K562 (cell line): ENCODE measurements at regions not wholly inside any gene's neighbourhood (a gene's known extent, or its start where the extent isn't known, plus 50 kb on each side); places are given as distances from the start of the nearest gene placed in this dataset.

Experiments
- ATAC-seq: fragments of 200-7000 bp; cut with Tn5 transposase; 3 replicates; pipeline ENCODE4 v1.9.1; 2020; ENCODE audit warnings: moderate library complexity
- BruUV-seq: library from RNA; stranded (reverse); fragments of 400-500 nt; replicated peaks from 2 replicates; lab custom pipeline; 2021; lab: Mats Ljungman, UMichigan
- CTCF ChIA-PET: fragments of 300-600 bp; formaldehyde crosslinking; extraction: SDS; loops from one replicate; lab custom pipeline; 2021; ENCODE audit warnings: low intra/inter-chr PET ratio; lab: Yijun Ruan, JAX
- POLR2A ChIA-PET: fragments of 300-600, 350-650 bp; sonication (Branson Sonifier 250); formaldehyde crosslinking; extraction: SDS; loops from one replicate; lab custom pipeline; 2021; ENCODE audit warnings: antibody characterized with exemption, inconsistent platforms; lab: Yijun Ruan, JAX
- DNase-seq, 4 experiments: peaks; one replicate each; pipeline versions ENCODE4 v3.0.0 to v3.0.0-alpha.2; 2011 to 2018; ENCODE audit warnings: low spot score in 3 of 4, mixed read lengths in 3 of 4; ENCODE audit errors: extremely low read depth in 1 of 4
- FAIRE-seq: peaks from 2 replicates; lab custom pipeline; 2011; peaks lifted over from hg19 to GRCh38; lab: Jason Lieb, UNC
- H2AFZ ChIP-seq: 2 replicates; pipeline ENCODE4 v1.6.0; 2011; ENCODE audit warnings: low read depth, low read length, control low read depth, inconsistent platforms
- H3K27ac ChIP-seq: fragments of 200-600 bp; 3 replicates; pipeline ENCODE4 v1.8.0; 2011; ENCODE audit warnings: low read depth, mild to moderate bottlenecking, control low read depth, inconsistent platforms, low read length, moderate library complexity, mixed read lengths; ENCODE audit errors: extremely low read depth
- H3K27me3 ChIP-seq, 2 experiments: fragments of 300-600 bp in 1 of 2; 2 replicates in 1 of 2; 3 replicates in 1 of 2; pipeline versions ENCODE4 v1.6.0 to v1.8.0; 2011; ENCODE audit warnings: inconsistent platforms in 2 of 2, low read length in 2 of 2, mild to moderate bottlenecking in 1 of 2, mixed read lengths in 1 of 2, moderate library complexity in 1 of 2; ENCODE audit not compliant: control insufficient read depth in 2 of 2, insufficient read depth in 2 of 2
- H3K36me3 ChIP-seq: fragments of 300-600 bp; 3 replicates; pipeline ENCODE4 v1.8.0; 2011; ENCODE audit warnings: mild to moderate bottlenecking, low read length, inconsistent platforms; ENCODE audit not compliant: control insufficient read depth, insufficient read depth
- H3K4me1 ChIP-seq, 2 experiments: fragments of 200-600 bp in 1 of 2; replicated peaks in 1 of 2; 2 replicates in 1 of 2; 3 replicates in 1 of 2; pipeline versions ENCODE4 v1.5.1 to v1.8.0; 2011; ENCODE audit warnings: inconsistent platforms in 2 of 2, low read length in 2 of 2, mild to moderate bottlenecking in 1 of 2, mixed read lengths in 1 of 2, moderate library complexity in 1 of 2; ENCODE audit not compliant: control insufficient read depth in 2 of 2, insufficient read depth in 2 of 2
- H3K4me2 ChIP-seq: 2 replicates; pipeline ENCODE4 v1.6.1; 2011; ENCODE audit warnings: low read length, control low read depth, inconsistent platforms, mixed read lengths; ENCODE audit not compliant: insufficient read depth
- H3K4me3 ChIP-seq: fragments of 200-600 bp; sonication (generic), shearing (Covaris generic); 2 replicates; pipeline ENCODE4 v1.5.1; 2016; ENCODE audit warnings: control low read depth, inconsistent platforms
- H3K79me2 ChIP-seq: fragments of 200-600 bp; 3 replicates; pipeline ENCODE4 v1.8.0; 2011; ENCODE audit warnings: low read length, inconsistent platforms; ENCODE audit not compliant: control insufficient read depth, insufficient read depth
- H3K9ac ChIP-seq, 2 experiments: 2 replicates each; pipeline versions ENCODE4 v1.6.0 to v1.6.1; 2011; ENCODE audit warnings: low read depth in 2 of 2, low read length in 2 of 2, control low read depth in 1 of 2, inconsistent platforms in 1 of 2, mild to moderate bottlenecking in 1 of 2, mixed read lengths in 1 of 2; ENCODE audit not compliant: insufficient read depth in 1 of 2
- H3K9me1 ChIP-seq: one replicate; pipeline ENCODE4 v1.6.0; 2011; ENCODE audit warnings: inconsistent platforms, mild to moderate bottlenecking, low read length, moderate library complexity; ENCODE audit not compliant: control insufficient read depth, insufficient read depth
- H3K9me3 ChIP-seq: replicated peaks from 2 replicates; pipeline ENCODE4 v1.5.1; 2011; ENCODE audit warnings: low read depth, low read length, inconsistent platforms; ENCODE audit not compliant: control insufficient read depth, insufficient read depth
- H4K20me1 ChIP-seq: replicated peaks from 2 replicates; pipeline ENCODE4 v1.6.1; 2011; ENCODE audit warnings: low read length, inconsistent platforms, mixed read lengths; ENCODE audit not compliant: control insufficient read depth, insufficient read depth
- CTCF ChIP-seq, 3 experiments: IDR thresholded peaks in 2 of 3; conservative IDR thresholded peaks in 1 of 3; 2 replicates each; pipeline ENCODE4 v1.5.1; 2011 to 2012; ENCODE audit warnings: low read length in 3 of 3, mild to moderate bottlenecking in 3 of 3, control low read depth in 2 of 3, improper control_type of control experiment in 1 of 3, inconsistent platforms in 1 of 3, low read depth in 1 of 3, mixed read lengths in 1 of 3, moderate library complexity in 1 of 3; ENCODE audit not compliant: insufficient read depth in 2 of 3
- KLF6 ChIP-seq: fragments of 250-450 bp; sonication (Bioruptor Pico); IDR thresholded peaks from 2 replicates; pipeline ENCODE4 v1.4.0; 2020; ENCODE audit warnings: mild to moderate bottlenecking, moderate library complexity, borderline replicate concordance
- TSHZ1 ChIP-seq: fragments of 250-450 bp; sonication (Bioruptor Pico); IDR thresholded peaks from 2 replicates; pipeline ENCODE4 v1.4.0; 2020; ENCODE audit warnings: mild to moderate bottlenecking, moderate library complexity
- ZNF609 ChIP-seq: sonication (generic); formaldehyde crosslinking; IDR thresholded peaks from 2 replicates; pipeline ENCODE4 v1.8.1; 2023; ENCODE audit warnings: missing genetic modification reagents, mild to moderate bottlenecking, borderline replicate concordance
- WGBS: fragments of 100-300 bp; shearing (Covaris generic); methylation state at CpG from one replicate; pipeline ENCODE4 v1.1.6; 2016; ENCODE audit warnings: low coverage, mixed read lengths; ENCODE audit not compliant: insufficient coverage; ENCODE audit errors: missing lambda C conversion rate; 5-methylcytosine and 5-hydroxymethylcytosine counted together
- in situ Hi-C: fragments of 300-500 bp; cut with MboI; formaldehyde crosslinking; loops from 4 replicates; pipeline ENCODE4 v1.15.0; 2018; ENCODE audit warnings: inconsistent platforms, mixed read lengths
- intact Hi-C: fragments of 100-400 bp; cut with micrococcal nuclease; formaldehyde crosslinking; loops from 2 replicates; pipeline ENCODE4 v1.14.2; 2022

- in situ Hi-C loops = no loop called here
- no peak for FAIRE-seq
- peaks cover 21% of the 10 kb centered on the region for H4K20me1 ChIP-seq
Observed at GRCh38 chr1:36591278-36591677, 108.6 kb upstream of the CSF3R start.

More at GRCh38 chr1:36591278-36591677, 108.6 kb upstream of the CSF3R start:
- WGBS = 2% methylated on average over 7 of the region's 7 CpGs
- Histone ChIP-seq H3K27ac (no peak overlapping the region), H3K9me1 (no peaks in the 10 kb centered on the region), H3K4me2 (no peak overlapping the region), H3K9ac (no peak overlapping the region), H3K36me3 (no peaks in the 10 kb centered on the region), H3K4me3 (no peak overlapping the region), H3K4me1 (no peaks in the 10 kb centered on the region), H3K79me2 (no peaks in the 10 kb centered on the region), H3K27me3 (peaks cover 34 to 56% of the 10 kb centered on the region in 2 experiments), H2AFZ (no peak overlapping the region), H3K9me3 (no peaks in the 10 kb centered on the region)
- TF ChIP-seq TSHZ1 (CRISPR knock-in tag) (no peak), KLF6 (CRISPR knock-in tag) (no peak), CTCF (IDR thresholded peaks at IDR 0.05 in 2 of 3, conservative IDR thresholded peaks at IDR 0.05 in 1 of 3; ENCODE audit: insufficient read depth in 2 of 3, low read depth in 1 of 3, low read length in 3 of 3) (peak in 2 of 3 experiments; percentile 21 to 30; a peak in 1 of 6 replicates), ZNF609 (CRISPR knock-in tag) (no peak)
- ATAC-seq (no peak; the same call in 2 of the 3 replicates), DNase-seq (peak in 1 of 4 experiments; percentile 25)
- intact Hi-C loops = no loop called here
- CTCF ChIA-PET = no interaction called here
- BruUV-seq = no TSS peak
- POLR2A ChIA-PET = no interaction called here
